Loucy (cell line): ENCODE measurements at regions not wholly inside any gene's neighbourhood (a gene's known extent, or its start where the extent isn't known, plus 50 kb on each side); places are given as distances from the start of the nearest gene placed in this dataset.

Source experiments
- H2AFZ ChIP-seq: fragments of 200-600 bp; sonication (generic); 2 replicates; pipeline ENCODE4 v1.6.0; 2016; ENCODE audit warnings: antibody characterized with exemption, mild to moderate bottlenecking, low read length, moderate library complexity
- H3F3A ChIP-seq: fragments of 200-600 bp; 2 replicates; pipeline ENCODE4 v1.6.0; 2016; ENCODE audit warnings: antibody characterized with exemption, low read depth, mild to moderate bottlenecking
- H3K27me3 ChIP-seq: fragments of 200-600 bp; sonication (generic); 2 replicates; pipeline ENCODE4 v1.6.1; 2014; ENCODE audit warnings: low read length, mild to moderate bottlenecking; ENCODE audit not compliant: insufficient read depth, poor library complexity, severe bottlenecking
- H3K36me3 ChIP-seq: fragments of 200-600 bp; sonication (generic); 2 replicates; pipeline ENCODE4 v1.6.1; 2016; ENCODE audit warnings: low read length; ENCODE audit not compliant: insufficient read depth
- H3K4me1 ChIP-seq: fragments of 200-600 bp; sonication (generic); 2 replicates; pipeline ENCODE4 v1.5.1; 2014; ENCODE audit warnings: low read length, mild to moderate bottlenecking; ENCODE audit not compliant: insufficient read depth, poor library complexity, severe bottlenecking
- H3K4me2 ChIP-seq: fragments of 200-600 bp; sonication (generic); 2 replicates; pipeline ENCODE4 v1.6.0; 2014; ENCODE audit warnings: antibody characterized with exemption, low read length, low read depth, mild to moderate bottlenecking; ENCODE audit not compliant: poor library complexity, severe bottlenecking
- H3K4me3 ChIP-seq: fragments of 200-600 bp; sonication (generic); 2 replicates; pipeline ENCODE4 v1.5.1; 2014; ENCODE audit warnings: low read length, mild to moderate bottlenecking, mixed read lengths; ENCODE audit not compliant: poor library complexity, severe bottlenecking
- H3K79me2 ChIP-seq: fragments of 200-600 bp; sonication (generic); 2 replicates; pipeline ENCODE4 v1.6.1; 2014; ENCODE audit warnings: low read length; ENCODE audit not compliant: insufficient read depth
- H3K9ac ChIP-seq: fragments of 200-600 bp; sonication (generic); 2 replicates; pipeline ENCODE4 v1.6.0; 2014; ENCODE audit warnings: mild to moderate bottlenecking, low read depth, low read length, moderate library complexity; ENCODE audit not compliant: poor library complexity, severe bottlenecking
- H3K9me2 ChIP-seq: fragments of 200-600 bp; sonication (generic); replicated peaks from 2 replicates; pipeline ENCODE4 v1.6.1; 2016; ENCODE audit warnings: low read depth, low read length, mixed read lengths
- H3K9me3 ChIP-seq: fragments of 200-600 bp; sonication (generic); 2 replicates; pipeline ENCODE4 v1.6.1; 2014; ENCODE audit warnings: mild to moderate bottlenecking, antibody characterized with exemption, low read length, low read depth; ENCODE audit not compliant: insufficient read depth
- H4K20me1 ChIP-seq: fragments of 200-600 bp; sonication (generic); 2 replicates; pipeline ENCODE4 v1.6.0; 2014; ENCODE audit warnings: antibody characterized with exemption, low read length, mild to moderate bottlenecking; ENCODE audit not compliant: insufficient read depth, poor library complexity, severe bottlenecking
- EZH2phosphoT487 ChIP-seq: fragments of 200-600 bp; IDR thresholded peaks from 2 replicates; pipeline ENCODE4 v1.6.1; 2018; ENCODE audit warnings: antibody characterized with exemption, mild to moderate bottlenecking, moderate library complexity, borderline replicate concordance
- TF ChIP-seq, protein P1 (sequence below): fragments of 200-600 bp; sonication (generic); conservative IDR thresholded peaks from 2 replicates; pipeline ENCODE4 v1.5.1; 2014; ENCODE audit warnings: mild to moderate bottlenecking, antibody characterized with exemption, low read length

DNA sequence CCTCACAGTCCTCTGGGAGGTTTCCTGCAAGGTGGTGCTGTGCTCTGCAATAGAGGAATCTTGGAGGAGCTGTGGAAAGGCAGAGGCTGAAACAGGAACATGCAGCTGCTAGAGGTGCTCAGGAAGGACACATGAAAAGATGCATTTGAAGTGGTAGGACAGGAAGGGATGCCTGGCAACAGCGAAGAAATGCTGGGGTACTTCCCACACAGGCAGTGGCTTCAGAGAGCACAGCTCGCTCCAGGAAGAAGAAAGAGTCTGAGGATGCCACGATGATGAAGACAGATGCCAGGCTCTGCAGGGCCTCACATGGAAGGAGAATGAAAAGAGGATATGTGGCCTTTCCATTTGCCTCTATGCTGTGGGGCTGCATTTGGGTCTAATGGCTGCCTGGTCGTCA is 77.0 kb upstream of the TMEM72 start:
- H3K9me2 ChIP-seq = no peaks in the 10 kb centered on the region
- H3K4me3 ChIP-seq = no peak overlapping the region
- H3F3A ChIP-seq = no peaks in the 10 kb centered on the region
- H4K20me1 ChIP-seq = no peaks in the 10 kb centered on the region
- H3K27me3 ChIP-seq = no peaks in the 10 kb centered on the region
- H3K79me2 ChIP-seq = no peaks in the 10 kb centered on the region
- H3K9ac ChIP-seq = no peak overlapping the region
- H3K9me3 ChIP-seq = no peaks in the 10 kb centered on the region
- H3K4me1 ChIP-seq = peaks cover 4% of the 10 kb centered on the region
- H2AFZ ChIP-seq = no peak overlapping the region
- TF ChIP-seq EZH2phosphoT487 = no peak
- TF ChIP-seq, protein P1, sequence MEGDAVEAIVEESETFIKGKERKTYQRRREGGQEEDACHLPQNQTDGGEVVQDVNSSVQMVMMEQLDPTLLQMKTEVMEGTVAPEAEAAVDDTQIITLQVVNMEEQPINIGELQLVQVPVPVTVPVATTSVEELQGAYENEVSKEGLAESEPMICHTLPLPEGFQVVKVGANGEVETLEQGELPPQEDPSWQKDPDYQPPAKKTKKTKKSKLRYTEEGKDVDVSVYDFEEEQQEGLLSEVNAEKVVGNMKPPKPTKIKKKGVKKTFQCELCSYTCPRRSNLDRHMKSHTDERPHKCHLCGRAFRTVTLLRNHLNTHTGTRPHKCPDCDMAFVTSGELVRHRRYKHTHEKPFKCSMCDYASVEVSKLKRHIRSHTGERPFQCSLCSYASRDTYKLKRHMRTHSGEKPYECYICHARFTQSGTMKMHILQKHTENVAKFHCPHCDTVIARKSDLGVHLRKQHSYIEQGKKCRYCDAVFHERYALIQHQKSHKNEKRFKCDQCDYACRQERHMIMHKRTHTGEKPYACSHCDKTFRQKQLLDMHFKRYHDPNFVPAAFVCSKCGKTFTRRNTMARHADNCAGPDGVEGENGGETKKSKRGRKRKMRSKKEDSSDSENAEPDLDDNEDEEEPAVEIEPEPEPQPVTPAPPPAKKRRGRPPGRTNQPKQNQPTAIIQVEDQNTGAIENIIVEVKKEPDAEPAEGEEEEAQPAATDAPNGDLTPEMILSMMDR = no peak
- H3K4me2 ChIP-seq = no peak overlapping the region
- no peaks in the 10 kb centered on the region for H3K36me3 ChIP-seq

DNA sequence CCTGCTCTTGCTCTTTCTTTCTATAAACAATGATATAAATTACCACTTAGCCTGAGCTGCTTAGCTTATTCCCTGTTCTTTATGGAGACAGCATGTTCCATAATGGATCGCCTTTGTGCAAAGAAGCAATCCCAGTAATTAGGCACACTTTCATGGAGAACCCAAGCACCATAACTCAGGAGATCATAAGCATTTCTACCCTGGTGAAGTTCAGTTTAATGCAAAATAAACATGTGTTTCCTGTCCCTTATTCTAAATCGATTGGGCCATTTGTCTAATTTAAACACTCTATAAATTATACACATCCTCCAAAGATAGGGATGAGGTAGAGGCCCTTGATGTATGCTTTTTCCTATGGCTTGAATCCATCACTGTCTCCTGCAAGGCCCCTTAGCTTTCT is 75.8 kb upstream of the TMEM72 start:
- no peaks in the 10 kb centered on the region for H3F3A ChIP-seq
- no peaks in the 10 kb centered on the region for H3K79me2 ChIP-seq
- peaks cover 4% of the 10 kb centered on the region for H3K4me1 ChIP-seq
- no peak overlapping the region for H3K4me3 ChIP-seq
- no peak overlapping the region for H3K9ac ChIP-seq
- no peak overlapping the region for H3K4me2 ChIP-seq
- no peaks in the 10 kb centered on the region for H3K27me3 ChIP-seq
- H4K20me1 ChIP-seq = no peaks in the 10 kb centered on the region
- H3K9me2 ChIP-seq = no peaks in the 10 kb centered on the region
- H3K36me3 ChIP-seq = no peaks in the 10 kb centered on the region
- no peak overlapping the region for H2AFZ ChIP-seq
- no peaks in the 10 kb centered on the region for H3K9me3 ChIP-seq
- TF ChIP-seq, protein P1 = no peak
- no peak for TF ChIP-seq EZH2phosphoT487

DNA sequence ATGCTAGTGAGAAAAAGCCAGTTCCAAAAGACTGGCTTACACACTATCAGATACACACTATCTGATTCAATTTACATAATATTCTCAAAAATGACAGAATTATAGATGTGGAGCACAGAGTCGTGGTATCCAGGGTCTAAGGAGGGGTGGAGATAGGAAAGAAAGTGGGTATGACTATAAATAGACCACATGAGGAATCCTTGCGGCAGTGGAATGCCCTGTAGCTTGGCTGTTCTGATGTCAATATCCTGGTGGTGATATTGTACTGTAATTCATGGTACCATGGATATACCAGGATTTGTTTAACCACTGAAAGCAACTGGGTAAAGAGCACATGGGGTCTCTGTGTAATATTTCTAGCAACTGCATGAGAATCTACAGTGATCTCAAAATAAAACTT is 67.7 kb upstream of the TMEM72 start:
- H3K4me3 ChIP-seq = no peak overlapping the region
- no peaks in the 10 kb centered on the region for H3K79me2 ChIP-seq
- no peaks in the 10 kb centered on the region for H3K9me3 ChIP-seq
- H3K4me1 ChIP-seq = no peaks in the 10 kb centered on the region
- no peak for TF ChIP-seq EZH2phosphoT487
- TF ChIP-seq, protein P1 = no peak
- no peak overlapping the region for H3K9ac ChIP-seq
- H3K4me2 ChIP-seq = no peak overlapping the region
- no peaks in the 10 kb centered on the region for H3K9me2 ChIP-seq
- no peaks in the 10 kb centered on the region for H3K36me3 ChIP-seq
- H4K20me1 ChIP-seq = no peaks in the 10 kb centered on the region
- no peak overlapping the region for H2AFZ ChIP-seq
- no peaks in the 10 kb centered on the region for H3K27me3 ChIP-seq
- H3F3A ChIP-seq = no peaks in the 10 kb centered on the region
